ENCODE measurements at regions not wholly inside any gene's neighbourhood (a gene's known extent, or its start where the extent isn't known, plus 50 kb on each side); places are given as distances from the start of the nearest gene placed in this dataset.

DNA sequence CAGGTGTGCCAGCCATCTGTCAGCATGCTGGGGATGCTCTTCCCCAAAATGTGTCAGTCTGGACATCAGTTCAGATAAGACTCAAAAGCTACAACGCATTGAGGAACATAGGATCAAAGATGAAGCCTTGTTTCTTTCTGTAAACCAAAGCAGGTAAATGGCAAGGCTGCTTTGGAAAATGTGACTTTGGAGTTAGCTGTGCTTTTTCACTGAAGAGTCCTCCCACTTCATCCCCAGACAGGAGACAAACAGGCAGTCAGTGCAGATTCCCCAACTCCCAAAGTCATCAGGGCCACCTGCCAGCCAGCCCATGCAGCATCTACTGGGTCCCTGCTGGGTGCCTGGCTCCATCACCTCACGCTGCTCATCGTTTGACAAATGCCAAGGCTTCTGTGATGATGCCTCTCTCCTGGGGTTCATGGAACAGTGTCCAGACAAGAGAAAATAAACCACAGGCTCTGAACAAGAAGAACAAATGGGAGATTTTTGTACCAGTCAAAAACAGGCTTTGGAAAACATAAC, 205.0 kb upstream of the BTBD3 start:
- DNase-seq (ENCODE audit: extremely low spot score), result no peak
- H3K36me3 ChIP-seq, result no peaks in the 10 kb centered on the region
- WGBS, result 80% methylated on average over 3 of the region's 3 CpGs
- H3K9me3 ChIP-seq, result no peaks in the 10 kb centered on the region
- no peak overlapping the region for H3K4me3 ChIP-seq
- peaks cover 0 to 7% (median 5%) of the 10 kb centered on the region in 4 donors for H3K4me1 ChIP-seq
- no peaks in the 10 kb centered on the region for H3K27me3 ChIP-seq
- TF ChIP-seq EP300 (IDR thresholded peaks at IDR 0.05) (no peak), POLR2AphosphoS5 (IDR thresholded peaks at IDR 0.05) (no peak), POLR2A (IDR thresholded peaks at IDR 0.05; ENCODE audit: low read depth) (no peak)
- TF ChIP-seq, protein P1, sequence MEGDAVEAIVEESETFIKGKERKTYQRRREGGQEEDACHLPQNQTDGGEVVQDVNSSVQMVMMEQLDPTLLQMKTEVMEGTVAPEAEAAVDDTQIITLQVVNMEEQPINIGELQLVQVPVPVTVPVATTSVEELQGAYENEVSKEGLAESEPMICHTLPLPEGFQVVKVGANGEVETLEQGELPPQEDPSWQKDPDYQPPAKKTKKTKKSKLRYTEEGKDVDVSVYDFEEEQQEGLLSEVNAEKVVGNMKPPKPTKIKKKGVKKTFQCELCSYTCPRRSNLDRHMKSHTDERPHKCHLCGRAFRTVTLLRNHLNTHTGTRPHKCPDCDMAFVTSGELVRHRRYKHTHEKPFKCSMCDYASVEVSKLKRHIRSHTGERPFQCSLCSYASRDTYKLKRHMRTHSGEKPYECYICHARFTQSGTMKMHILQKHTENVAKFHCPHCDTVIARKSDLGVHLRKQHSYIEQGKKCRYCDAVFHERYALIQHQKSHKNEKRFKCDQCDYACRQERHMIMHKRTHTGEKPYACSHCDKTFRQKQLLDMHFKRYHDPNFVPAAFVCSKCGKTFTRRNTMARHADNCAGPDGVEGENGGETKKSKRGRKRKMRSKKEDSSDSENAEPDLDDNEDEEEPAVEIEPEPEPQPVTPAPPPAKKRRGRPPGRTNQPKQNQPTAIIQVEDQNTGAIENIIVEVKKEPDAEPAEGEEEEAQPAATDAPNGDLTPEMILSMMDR (IDR thresholded peaks at IDR 0.05), result no peak
- intact Hi-C loops (cut with DNase I), result no loop called here
- H3K27ac ChIP-seq (replicated peaks in 1 of 4), result no peak overlapping the region

DNA sequence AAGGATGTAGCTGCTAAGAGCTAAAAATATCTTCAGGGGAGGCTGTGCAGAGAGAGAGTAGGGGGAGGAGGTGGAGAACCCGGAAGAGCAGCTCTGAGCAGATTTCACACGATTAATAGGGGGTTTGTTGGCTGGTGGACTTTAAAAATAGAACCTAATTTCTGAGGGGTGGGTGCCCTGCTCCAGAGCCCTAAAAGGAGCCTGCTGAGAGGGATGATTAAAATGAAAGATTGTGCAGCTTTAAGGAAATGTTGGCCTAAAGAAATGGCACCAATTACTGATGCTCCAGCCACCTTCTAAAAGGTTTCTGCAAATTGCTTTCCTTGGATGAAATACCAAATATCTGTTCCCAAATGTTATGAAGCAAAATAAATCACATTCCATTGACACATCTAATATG, 202.8 kb upstream of the BTBD3 start:
- DNase-seq (ENCODE audit: extremely low spot score), result no peak

DNA sequence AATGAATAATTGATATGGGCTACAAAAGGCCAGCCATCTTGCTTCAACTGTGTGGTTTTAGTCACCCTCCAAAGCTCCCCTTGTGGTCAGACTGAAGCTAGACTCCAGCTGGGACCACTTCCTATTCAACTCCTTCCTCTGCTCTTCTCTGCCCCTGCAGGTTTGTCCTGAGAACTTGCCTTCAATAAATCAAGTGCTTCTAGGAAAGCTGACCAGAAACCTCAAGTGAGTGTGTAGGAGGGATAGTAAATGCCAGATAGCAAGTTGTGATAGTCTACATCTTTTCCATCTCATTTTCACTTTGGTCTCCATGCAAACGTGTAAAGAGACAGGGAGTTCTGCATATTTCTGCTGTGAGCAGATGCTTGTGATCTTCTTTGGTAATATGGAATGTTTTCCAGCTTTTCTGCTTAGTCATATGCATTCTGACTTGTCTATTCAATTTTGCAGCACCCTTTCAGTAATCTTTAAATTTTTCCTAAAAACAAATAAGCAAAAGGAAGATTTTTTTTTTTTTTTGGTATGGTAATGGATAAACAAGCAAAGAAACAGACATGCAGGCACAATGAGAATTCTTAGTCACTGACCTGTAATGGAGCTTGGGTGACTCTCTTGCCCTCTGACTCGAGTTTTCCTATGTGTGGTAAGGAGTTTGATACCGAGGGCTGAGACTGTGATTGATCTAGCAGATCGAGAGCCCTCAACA, 201.3 kb upstream of the BTBD3 start:
- WGBS, result 58% methylated on average over 4 of the region's 4 CpGs
- no peak for DNase-seq (ENCODE audit: extremely low spot score)
- H3K36me3 ChIP-seq, result no peaks in the 10 kb centered on the region
- TF ChIP-seq, protein P1 (IDR thresholded peaks at IDR 0.05), result peak in 1 of 3 experiments; percentile 15
- TF ChIP-seq POLR2A (IDR thresholded peaks at IDR 0.05; ENCODE audit: low read depth) (no peak), POLR2AphosphoS5 (IDR thresholded peaks at IDR 0.05) (no peak), EP300 (IDR thresholded peaks at IDR 0.05) (no peak)
- no peaks in the 10 kb centered on the region for H3K9me3 ChIP-seq
- no peaks in the 10 kb centered on the region for H3K27me3 ChIP-seq
- H3K27ac ChIP-seq (replicated peaks in 1 of 4), result no peak overlapping the region
- no peak overlapping the region for H3K4me3 ChIP-seq
- intact Hi-C loops (cut with DNase I), result no loop called here
- H3K4me1 ChIP-seq, result peaks cover 0 to 7% (median 5%) of the 10 kb centered on the region in 4 donors

More for the DNA sequence above, 202.8 kb upstream of the BTBD3 start:
- H3K27ac ChIP-seq (replicated peaks in 1 of 4), result no peak overlapping the region
- WGBS, result 32% methylated on average over 2 of the region's 2 CpGs
- H3K36me3 ChIP-seq, result no peaks in the 10 kb centered on the region
- TF ChIP-seq POLR2A (IDR thresholded peaks at IDR 0.05; ENCODE audit: low read depth), result no peak
- no peak for TF ChIP-seq EP300 (IDR thresholded peaks at IDR 0.05)
- TF ChIP-seq, protein P1 (IDR thresholded peaks at IDR 0.05), result no peak
- no peak for TF ChIP-seq POLR2AphosphoS5 (IDR thresholded peaks at IDR 0.05)
- H3K27me3 ChIP-seq, result no peaks in the 10 kb centered on the region
- no peaks in the 10 kb centered on the region for H3K9me3 ChIP-seq
- H3K4me1 ChIP-seq, result peaks cover 0 to 7% (median 5%) of the 10 kb centered on the region in 4 donors
- H3K4me3 ChIP-seq, result no peak overlapping the region
- intact Hi-C loops (cut with DNase I), result no loop called here

DNA sequence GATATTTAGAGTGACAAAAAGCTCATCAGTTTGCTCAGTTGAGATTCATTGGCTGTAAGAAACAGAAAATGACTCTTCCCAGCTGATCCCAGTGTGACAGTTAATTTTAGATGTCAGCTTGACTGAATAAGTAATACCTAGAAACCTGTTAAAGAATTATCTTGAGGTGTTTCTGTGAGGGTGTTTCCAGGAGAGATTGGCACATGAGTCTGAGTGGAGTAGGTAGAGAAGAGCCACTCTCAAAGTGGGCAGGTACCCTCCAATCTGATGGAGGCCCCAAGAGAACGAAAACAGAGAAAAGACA, 200.8 kb upstream of the BTBD3 start:
- WGBS, result 100% methylated on average over 1 of the region's 1 CpG
- Histone ChIP-seq H3K4me3 (no peak overlapping the region), H3K27ac (replicated peaks in 1 of 4) (no peak overlapping the region), H3K9me3 (no peaks in the 10 kb centered on the region), H3K36me3 (no peaks in the 10 kb centered on the region), H3K27me3 (no peaks in the 10 kb centered on the region), H3K4me1 (peaks cover 0 to 7% (median 5%) of the 10 kb centered on the region in 4 donors)
- intact Hi-C loops (cut with DNase I), result no loop called here
- DNase-seq (ENCODE audit: extremely low spot score), result no peak
- TF ChIP-seq POLR2AphosphoS5 (IDR thresholded peaks at IDR 0.05) (no peak), EP300 (IDR thresholded peaks at IDR 0.05) (no peak), POLR2A (IDR thresholded peaks at IDR 0.05; ENCODE audit: low read depth) (no peak)
- TF ChIP-seq, protein P1 (IDR thresholded peaks at IDR 0.05), result no peak
